Fibroblast of lung (primary cell): ENCODE measurements at regions not wholly inside any gene's neighbourhood (a gene's known extent, or its start where the extent isn't known, plus 50 kb on each side); places are given as distances from the start of the nearest gene placed in this dataset.

Experiments
- EZH2 ChIP-seq: IDR thresholded peaks from 2 replicates; pipeline ENCODE4 v1.5.1; 2012; ENCODE audit warnings: low read length, control low read depth, mild to moderate bottlenecking; ENCODE audit errors: missing control alignments
- TF ChIP-seq, protein P1 (sequence below), 2 donors: IDR thresholded peaks in 1 of 2; conservative IDR thresholded peaks in 1 of 2; 1 replicate in 1 of 2; 2 replicates in 1 of 2; pipeline ENCODE4 v1.5.1; 2011 to 2012; ENCODE audit warnings: low read length in 2 of 2, control low read depth in 1 of 2, inconsistent platforms in 1 of 2, low read depth in 1 of 2, mild to moderate bottlenecking in 1 of 2

DNA sequence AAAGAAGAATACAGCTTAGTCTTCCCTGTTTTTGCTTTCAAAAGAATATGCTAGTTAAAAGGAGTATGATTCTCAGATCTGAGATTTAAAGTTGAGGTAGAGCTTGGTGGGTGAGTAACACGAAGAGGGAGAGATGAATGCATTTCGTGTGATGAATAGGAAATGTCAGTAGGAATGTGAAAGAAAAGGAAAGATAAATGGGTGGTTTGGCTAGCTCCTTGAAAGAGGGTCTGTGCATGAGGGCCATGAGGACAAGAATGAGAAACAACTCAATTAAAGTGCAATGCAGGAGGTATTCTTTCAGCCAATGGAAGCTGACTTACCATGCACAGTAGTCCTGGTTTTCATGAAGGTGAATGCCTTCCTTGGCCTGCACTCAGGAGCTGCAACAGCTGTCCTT, 248.2 kb downstream of the HNMT start:
- TF ChIP-seq, protein P1, sequence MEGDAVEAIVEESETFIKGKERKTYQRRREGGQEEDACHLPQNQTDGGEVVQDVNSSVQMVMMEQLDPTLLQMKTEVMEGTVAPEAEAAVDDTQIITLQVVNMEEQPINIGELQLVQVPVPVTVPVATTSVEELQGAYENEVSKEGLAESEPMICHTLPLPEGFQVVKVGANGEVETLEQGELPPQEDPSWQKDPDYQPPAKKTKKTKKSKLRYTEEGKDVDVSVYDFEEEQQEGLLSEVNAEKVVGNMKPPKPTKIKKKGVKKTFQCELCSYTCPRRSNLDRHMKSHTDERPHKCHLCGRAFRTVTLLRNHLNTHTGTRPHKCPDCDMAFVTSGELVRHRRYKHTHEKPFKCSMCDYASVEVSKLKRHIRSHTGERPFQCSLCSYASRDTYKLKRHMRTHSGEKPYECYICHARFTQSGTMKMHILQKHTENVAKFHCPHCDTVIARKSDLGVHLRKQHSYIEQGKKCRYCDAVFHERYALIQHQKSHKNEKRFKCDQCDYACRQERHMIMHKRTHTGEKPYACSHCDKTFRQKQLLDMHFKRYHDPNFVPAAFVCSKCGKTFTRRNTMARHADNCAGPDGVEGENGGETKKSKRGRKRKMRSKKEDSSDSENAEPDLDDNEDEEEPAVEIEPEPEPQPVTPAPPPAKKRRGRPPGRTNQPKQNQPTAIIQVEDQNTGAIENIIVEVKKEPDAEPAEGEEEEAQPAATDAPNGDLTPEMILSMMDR (conservative IDR thresholded peaks at IDR 0.05 in 1 of 2, IDR thresholded peaks at IDR 0.05 in 1 of 2; ENCODE audit: low read depth in 1 of 2, low read length in 2 of 2): no peak
- no peak for TF ChIP-seq EZH2
